GM12878 (cell line): ENCODE measurements at regions not wholly inside any gene's neighbourhood (a gene's known extent, or its start where the extent isn't known, plus 50 kb on each side); places are given as distances from the start of the nearest gene placed in this dataset.
A peak's percentile ranks its signal among the peaks of the same experiment; 100 is the strongest.

Experiments
- ATAC-seq: fragments of 200-7000 bp; cut with Tn5 transposase; 3 replicates; pipeline ENCODE4 v1.9.1; 2020; ENCODE audit warnings: mild to moderate bottlenecking, moderate library complexity
- BruUV-seq: library from RNA; stranded (reverse); fragments of 400-500 nt; replicated peaks from 2 replicates; lab custom pipeline; 2021; lab: Mats Ljungman, UMichigan
- CTCF ChIA-PET: fragments of 300-600 bp; sonication (Branson Sonifier 250); formaldehyde crosslinking; extraction: SDS; loops from one replicate; lab custom pipeline; 2021; ENCODE audit warnings: inconsistent platforms; lab: Yijun Ruan, JAX
- POLR2A ChIA-PET: fragments of 350-600 bp; formaldehyde crosslinking; extraction: SDS; loops from one replicate; lab custom pipeline; 2021; ENCODE audit warnings: inconsistent platforms; lab: Charles Lee
- RAD21 ChIA-PET: fragments of 300-600 bp; sonication (Branson Sonifier 250); formaldehyde crosslinking; loops from one replicate; lab custom pipeline; 2023; ENCODE audit warnings: antibody characterized with exemption; ENCODE audit not compliant: unreplicated experiment; lab: Charles Lee
- SMC1A ChIA-PET: fragments of 300-600 bp; sonication (Branson Sonifier 250); formaldehyde crosslinking; loops from one replicate; lab custom pipeline; 2023; ENCODE audit not compliant: unreplicated experiment, uncharacterized antibody; lab: Charles Lee
- DNase-seq: peaks from one replicate; pipeline ENCODE4 v3.0.0-alpha.2; 2011; ENCODE audit warnings: low read depth, low spot score
- FAIRE-seq: peaks from 3 replicates; lab custom pipeline; 2011; peaks lifted over from hg19 to GRCh38; lab: Jason Lieb, UNC
- H2AFZ ChIP-seq: 2 replicates; pipeline ENCODE4 v1.6.0; 2011; ENCODE audit warnings: low read depth, low read length, control low read depth; ENCODE audit not compliant: control insufficient read depth
- H3K27ac ChIP-seq: 2 replicates; pipeline ENCODE4 v1.5.1; 2011; ENCODE audit warnings: control low read depth; ENCODE audit not compliant: control insufficient read depth, insufficient read depth
- H3K27me3 ChIP-seq, 2 experiments: replicated peaks in 1 of 2; 2 replicates each; pipeline versions ENCODE4 v1.6.0 to v1.6.1; 2011; ENCODE audit warnings: low read length in 1 of 2; ENCODE audit not compliant: control insufficient read depth in 2 of 2, insufficient read depth in 2 of 2
- H3K36me3 ChIP-seq, 2 experiments: 2 replicates each; pipeline ENCODE4 v1.5.1; 2011; ENCODE audit warnings: low read length in 1 of 2; ENCODE audit not compliant: control insufficient read depth in 2 of 2, insufficient read depth in 2 of 2
- H3K4me1 ChIP-seq: 2 replicates; pipeline ENCODE4 v1.6.1; 2011; ENCODE audit warnings: mild to moderate bottlenecking, low read length, moderate library complexity, mixed read lengths; ENCODE audit not compliant: control insufficient read depth, insufficient read depth
- H3K4me2 ChIP-seq: 2 replicates; pipeline ENCODE4 v1.6.0; 2011; ENCODE audit warnings: control low read depth; ENCODE audit not compliant: control insufficient read depth, insufficient read depth
- H3K4me3 ChIP-seq: fragments of 200-600 bp; sonication (generic); 2 replicates; pipeline ENCODE4 v1.5.1; 2016
- H3K79me2 ChIP-seq: 2 replicates; pipeline ENCODE4 v1.6.0; 2011; ENCODE audit warnings: low read length; ENCODE audit not compliant: control insufficient read depth, insufficient read depth
- H3K9ac ChIP-seq: 2 replicates; pipeline ENCODE4 v1.8.0; 2011; ENCODE audit warnings: low read length, control low read depth, mixed read lengths; ENCODE audit not compliant: control insufficient read depth, insufficient read depth
- H3K9me3 ChIP-seq: replicated peaks from 3 replicates; pipeline ENCODE4 v1.5.1; 2011; ENCODE audit warnings: mild to moderate bottlenecking, low read length; ENCODE audit not compliant: control insufficient read depth, insufficient read depth
- H4K20me1 ChIP-seq: 2 replicates; pipeline ENCODE4 v1.6.0; 2011; ENCODE audit not compliant: control insufficient read depth, insufficient read depth
- CHD4 ChIP-seq: fragments of 200-600 bp; sonication (generic); IDR thresholded peaks from 2 replicates; pipeline ENCODE4 v1.6.1; 2016; ENCODE audit warnings: mild to moderate bottlenecking
- CREM ChIP-seq: IDR thresholded peaks from 2 replicates; pipeline ENCODE4 v1.6.1; 2014; ENCODE audit warnings: antibody characterized with exemption, low read depth
- GATAD2B ChIP-seq: fragments of 450-650 bp; conservative IDR thresholded peaks from 2 replicates; pipeline ENCODE4 v1.6.1; 2017; ENCODE audit warnings: low read depth, mild to moderate bottlenecking, moderate library complexity
- NFYA ChIP-seq: IDR thresholded peaks from 2 replicates; pipeline ENCODE4 v1.6.1; 2011; ENCODE audit warnings: low read depth, mild to moderate bottlenecking, low read length, improper control_type of control experiment, borderline replicate concordance
- NR2F1 ChIP-seq: fragments of 450-650 bp; conservative IDR thresholded peaks from 2 replicates; pipeline ENCODE4 v1.6.1; 2017; ENCODE audit warnings: mild to moderate bottlenecking
- ZNF274 ChIP-seq: IDR thresholded peaks from one replicate; pipeline ENCODE4 v1.8.0; 2011; ENCODE audit not compliant: insufficient read length, insufficient read depth
- WGBS: methylation state at CpG from one replicate; pipeline ENCODE4 v1.1.6; 2016; ENCODE audit warnings: low lambda C conversion rate; ENCODE audit not compliant: insufficient replicate concordance, insufficient coverage; ENCODE audit errors: missing lambda C conversion rate; 5-methylcytosine and 5-hydroxymethylcytosine counted together
- in situ Hi-C: fragments of 300-500 bp; cut with MboI; formaldehyde crosslinking; loops from 9 replicates; pipeline ENCODE4 v1.14.3; 2018; ENCODE audit warnings: mixed read lengths
- intact Hi-C: fragments of 100-400 bp; cut with micrococcal nuclease; formaldehyde crosslinking; loops from one replicate; pipeline ENCODE4 v1.14.2; 2022; ENCODE audit not compliant: unreplicated experiment
- TF ChIP-seq, protein P1 (sequence below): IDR thresholded peaks from 2 replicates; pipeline ENCODE4 v1.6.1; 2011; ENCODE audit warnings: borderline replicate concordance, low read depth, mild to moderate bottlenecking, moderate library complexity, mixed read lengths, low read length; ENCODE audit not compliant: insufficient read depth; ENCODE audit errors: extremely low read length
- TF ChIP-seq, protein P2 (sequence below): fragments of 450-650 bp; IDR thresholded peaks from 2 replicates; pipeline ENCODE4 v1.6.1; 2017; ENCODE audit warnings: mild to moderate bottlenecking

DNA sequence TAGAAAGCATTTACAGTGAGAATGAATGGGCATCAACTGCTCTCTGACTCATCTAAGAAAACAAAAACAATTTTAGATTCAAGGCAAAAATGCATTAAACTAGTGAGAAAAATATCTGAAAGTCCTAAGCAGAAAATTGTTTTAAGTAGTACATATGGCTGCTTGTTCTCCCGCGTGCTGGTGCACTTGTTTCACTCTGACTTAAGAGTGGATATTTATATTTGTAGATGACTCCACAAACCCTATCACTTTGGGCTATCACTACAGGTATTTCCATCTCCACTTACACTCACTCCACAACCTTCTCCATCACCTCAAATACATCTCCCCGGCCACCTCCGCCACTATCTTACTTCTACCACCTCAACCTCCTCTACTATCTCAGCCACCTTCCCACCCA is 253.9 kb upstream of the EGLN3 start:
- intact Hi-C loops = no loop called here
- Histone ChIP-seq H3K4me1 (no peaks in the 10 kb centered on the region), H3K4me3 (no peak overlapping the region), H3K79me2 (no peaks in the 10 kb centered on the region), H3K27ac (no peak overlapping the region), H3K9me3 (no peaks in the 10 kb centered on the region), H4K20me1 (no peaks in the 10 kb centered on the region), H3K9ac (no peak overlapping the region), H3K36me3 (no peaks in the 10 kb centered on the region), H3K27me3 (no peaks in the 10 kb centered on the region), H3K4me2 (no peak overlapping the region)
- no peak for ATAC-seq
- DNase-seq = no peak
- no TSS peak for BruUV-seq
- POLR2A ChIA-PET = no interaction called here
- WGBS = 93% methylated on average over 4 of the region's 4 CpGs
- RAD21 ChIA-PET = no interaction called here
- in situ Hi-C loops = no loop called here
- SMC1A ChIA-PET = no interaction called here
- CTCF ChIA-PET = no interaction called here
- no peak for FAIRE-seq
- TF ChIP-seq, protein P1, sequence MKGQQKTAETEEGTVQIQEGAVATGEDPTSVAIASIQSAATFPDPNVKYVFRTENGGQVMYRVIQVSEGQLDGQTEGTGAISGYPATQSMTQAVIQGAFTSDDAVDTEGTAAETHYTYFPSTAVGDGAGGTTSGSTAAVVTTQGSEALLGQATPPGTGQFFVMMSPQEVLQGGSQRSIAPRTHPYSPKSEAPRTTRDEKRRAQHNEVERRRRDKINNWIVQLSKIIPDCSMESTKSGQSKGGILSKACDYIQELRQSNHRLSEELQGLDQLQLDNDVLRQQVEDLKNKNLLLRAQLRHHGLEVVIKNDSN = no peak
- TF ChIP-seq GATAD2B (no peak), ZNF274 (no peak), CREM (no peak), CHD4 (no peak), NFYA (no peak), NR2F1 (no peak)
- TF ChIP-seq, protein P2, sequence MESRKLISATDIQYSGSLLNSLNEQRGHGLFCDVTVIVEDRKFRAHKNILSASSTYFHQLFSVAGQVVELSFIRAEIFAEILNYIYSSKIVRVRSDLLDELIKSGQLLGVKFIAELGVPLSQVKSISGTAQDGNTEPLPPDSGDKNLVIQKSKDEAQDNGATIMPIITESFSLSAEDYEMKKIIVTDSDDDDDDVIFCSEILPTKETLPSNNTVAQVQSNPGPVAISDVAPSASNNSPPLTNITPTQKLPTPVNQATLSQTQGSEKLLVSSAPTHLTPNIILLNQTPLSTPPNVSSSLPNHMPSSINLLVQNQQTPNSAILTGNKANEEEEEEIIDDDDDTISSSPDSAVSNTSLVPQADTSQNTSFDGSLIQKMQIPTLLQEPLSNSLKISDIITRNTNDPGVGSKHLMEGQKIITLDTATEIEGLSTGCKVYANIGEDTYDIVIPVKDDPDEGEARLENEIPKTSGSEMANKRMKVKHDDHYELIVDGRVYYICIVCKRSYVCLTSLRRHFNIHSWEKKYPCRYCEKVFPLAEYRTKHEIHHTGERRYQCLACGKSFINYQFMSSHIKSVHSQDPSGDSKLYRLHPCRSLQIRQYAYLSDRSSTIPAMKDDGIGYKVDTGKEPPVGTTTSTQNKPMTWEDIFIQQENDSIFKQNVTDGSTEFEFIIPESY = peak; percentile 89
- TF ChIP-seq, all 136 proteins: peak for 1
- H2AFZ ChIP-seq = no peak overlapping the region
